ENCODE measurements at regions not wholly inside any gene's neighbourhood (a gene's known extent, or its start where the extent isn't known, plus 50 kb on each side); places are given as distances from the start of the nearest gene placed in this dataset.
"Not testable (repeated sequence)": the region's sequence is repeated elsewhere in the genome, so short reads cannot be mapped to it uniquely, and the experiment has no call there.

- ATAC-seq (ENCODE audit: low FRiP score) = no peak
- no peak for TF ChIP-seq CTCF (IDR thresholded peaks at IDR 0.05)
- no peak for DNase-seq (ENCODE audit: low spot score)
Observed at GRCh38 chr14:71430321-71430677, 501.9 kb upstream of the RGS6 start.

- no peak for TF ChIP-seq CTCF (IDR thresholded peaks at IDR 0.05)
- ATAC-seq (ENCODE audit: low FRiP score) (no peak), DNase-seq (ENCODE audit: low spot score) (no peak)
Observed at GRCh38 chr14:71430678-71431376, 501.4 kb upstream of the RGS6 start.

GRCh38 chr14:71432334-71433110 lies 499.7 kb upstream of the RGS6 start:
- ATAC-seq (ENCODE audit: low FRiP score) (no peak), DNase-seq (ENCODE audit: low spot score) (no peak)
- no peak for TF ChIP-seq CTCF (IDR thresholded peaks at IDR 0.05)

- no peak for TF ChIP-seq CTCF (IDR thresholded peaks at IDR 0.05)
- DNase-seq (ENCODE audit: low spot score) (no peak), ATAC-seq (ENCODE audit: low FRiP score) (no peak)
Observed at GRCh38 chr14:71433303-71433702, 498.9 kb upstream of the RGS6 start.

- not testable (repeated sequence) for DNase-seq (ENCODE audit: low spot score); ATAC-seq (ENCODE audit: low FRiP score)
Observed at GRCh38 chr14:71435641-71436040, 496.6 kb upstream of the RGS6 start.

- ATAC-seq (ENCODE audit: low FRiP score) = no peak
- TF ChIP-seq CTCF (IDR thresholded peaks at IDR 0.05) = no peak
- no peak for DNase-seq (ENCODE audit: low spot score)
Observed at GRCh38 chr14:71437870-71438269, 494.4 kb upstream of the RGS6 start.

GRCh38 chr14:71438684-71439083 lies 493.5 kb upstream of the RGS6 start:
- DNase-seq (ENCODE audit: low spot score) (no peak), ATAC-seq (ENCODE audit: low FRiP score) (no peak)
- TF ChIP-seq CTCF (IDR thresholded peaks at IDR 0.05) = no peak
